HEK293 (cell line): ENCODE measurements at regions not wholly inside any gene's neighbourhood (a gene's known extent, or its start where the extent isn't known, plus 50 kb on each side); places are given as distances from the start of the nearest gene placed in this dataset.

Experiments used
- CTCF ChIA-PET: fragments of 350-600 bp; formaldehyde crosslinking; extraction: SDS; loops from one replicate; lab custom pipeline; 2021; ENCODE audit warnings: antibody characterized with exemption; lab: Yijun Ruan, JAX
- POLR2A ChIA-PET: fragments of 300-600 bp; formaldehyde crosslinking; extraction: SDS; loops from one replicate; lab custom pipeline; 2020; ENCODE audit warnings: antibody characterized with exemption, inconsistent platforms; lab: Yijun Ruan, JAX
- H3K27ac ChIP-seq: fragments of 200-500 bp; sonication (Bioruptor generic); 2 replicates; pipeline ENCODE4 v1.5.1; 2014; ENCODE audit warnings: low read depth, low read length, control low read depth, inconsistent platforms; ENCODE audit errors: extremely low read depth
- H3K36me3 ChIP-seq, 2 experiments: fragments of 200-500 bp in 1 of 2; sonication (Bioruptor generic) in 1 of 2; 1 replicate in 1 of 2; 2 replicates in 1 of 2; pipeline ENCODE4 v1.5.1; 2014 to 2017; ENCODE audit warnings: inconsistent platforms in 2 of 2, low read length in 2 of 2; ENCODE audit not compliant: control insufficient read depth in 2 of 2, insufficient read depth in 1 of 2
- H3K4me1 ChIP-seq: fragments of 200-500 bp; sonication (Bioruptor generic); 2 replicates; pipeline ENCODE4 v1.5.1; 2014; ENCODE audit warnings: mild to moderate bottlenecking, low read length, inconsistent platforms; ENCODE audit not compliant: control insufficient read depth, insufficient read depth
- H3K4me3 ChIP-seq: 2 replicates; pipeline ENCODE4 v1.5.1; 2011; ENCODE audit warnings: low read depth, mild to moderate bottlenecking, control low read depth, low read length, moderate library complexity
- H3K9me3 ChIP-seq: fragments of 200-500 bp; sonication (Bioruptor generic); 2 replicates; pipeline ENCODE4 v1.5.1; 2014; ENCODE audit warnings: low read depth, low read length, inconsistent platforms; ENCODE audit not compliant: control insufficient read depth, insufficient read depth
- GLIS1 ChIP-seq: fragments of 450-650 bp; formaldehyde crosslinking; IDR thresholded peaks from 2 replicates; pipeline ENCODE4 v1.5.1; 2016; ENCODE audit warnings: missing biosample characterization, missing genetic modification characterization
- PRDM10 ChIP-seq: fragments of 450-650 bp; formaldehyde crosslinking; IDR thresholded peaks from 2 replicates; pipeline ENCODE4 v1.5.1; 2016; ENCODE audit warnings: missing biosample characterization, missing genetic modification characterization
- ZBTB11 ChIP-seq: fragments of 450-650 bp; formaldehyde crosslinking; conservative IDR thresholded peaks from 2 replicates; pipeline ENCODE4 v1.5.1; 2016; ENCODE audit warnings: low read depth, missing biosample characterization, missing genetic modification characterization
- ZBTB17 ChIP-seq: fragments of 450-650 bp; formaldehyde crosslinking; IDR thresholded peaks from 2 replicates; pipeline ENCODE4 v1.5.1; 2016; ENCODE audit warnings: missing biosample characterization, missing genetic modification characterization
- ZBTB20 ChIP-seq: fragments of 450-650 bp; formaldehyde crosslinking; IDR thresholded peaks from 2 replicates; pipeline ENCODE4 v1.5.1; 2016; ENCODE audit warnings: missing biosample characterization, missing genetic modification characterization
- ZBTB7A ChIP-seq: fragments of 450-650 bp; formaldehyde crosslinking; IDR thresholded peaks from 2 replicates; pipeline ENCODE4 v1.5.1; 2016; ENCODE audit warnings: low read depth, missing biosample characterization, missing genetic modification characterization
- ZIC2 ChIP-seq: fragments of 450-650 bp; formaldehyde crosslinking; IDR thresholded peaks from 2 replicates; pipeline ENCODE4 v1.5.1; 2016; ENCODE audit warnings: missing biosample characterization, missing genetic modification characterization
- ZNF214 ChIP-seq: fragments of 450-650 bp; formaldehyde crosslinking; IDR thresholded peaks from 2 replicates; pipeline ENCODE4 v1.5.1; 2017; ENCODE audit warnings: missing biosample characterization, mild to moderate bottlenecking, missing genetic modification characterization, borderline replicate concordance
- ZNF350 ChIP-seq: fragments of 450-650 bp; formaldehyde crosslinking; IDR thresholded peaks from 2 replicates; pipeline ENCODE4 v1.5.0; 2017; ENCODE audit warnings: missing biosample characterization, mild to moderate bottlenecking, missing genetic modification characterization
- ZNF37A ChIP-seq: fragments of 450-650 bp; IDR thresholded peaks from 2 replicates; pipeline ENCODE4 v1.5.1; 2018; ENCODE audit warnings: missing biosample characterization, missing genetic modification characterization
- ZNF501 ChIP-seq: fragments of 450-650 bp; formaldehyde crosslinking; IDR thresholded peaks from 2 replicates; pipeline ENCODE4 v1.5.1; 2016; ENCODE audit warnings: missing biosample characterization, missing genetic modification characterization
- ZNF521 ChIP-seq: fragments of 450-650 bp; formaldehyde crosslinking; IDR thresholded peaks from 2 replicates; pipeline ENCODE4 v1.5.1; 2017; ENCODE audit warnings: missing biosample characterization, mild to moderate bottlenecking, missing genetic modification characterization
- ZNF76 ChIP-seq: fragments of 450-650 bp; formaldehyde crosslinking; IDR thresholded peaks from 2 replicates; pipeline ENCODE4; 2016; ENCODE audit warnings: low read depth, missing biosample characterization, missing genetic modification characterization, borderline replicate concordance
- ZNF776 ChIP-seq: fragments of 450-650 bp; formaldehyde crosslinking; IDR thresholded peaks from 2 replicates; pipeline ENCODE4 v1.5.0; 2017; ENCODE audit warnings: missing biosample characterization, missing genetic modification characterization, borderline replicate concordance
- ZNF843 ChIP-seq: fragments of 450-650 bp; formaldehyde crosslinking; IDR thresholded peaks from 2 replicates; pipeline ENCODE4 v1.5.1; 2016; ENCODE audit warnings: missing biosample characterization, missing genetic modification characterization

GRCh38 chr5:86075139-86075538 is 542.6 kb upstream of the COX7C start (continued):
- no peak for TF ChIP-seq ZBTB11 (tag by site-specific recombination)
- TF ChIP-seq ZNF501: no peak
- TF ChIP-seq GLIS1: no peak
- TF ChIP-seq, all 188 proteins: peak for 0

- Histone ChIP-seq H3K36me3 (no peaks in the 10 kb centered on the region), H3K4me1 (no peaks in the 10 kb centered on the region), H3K4me3 (no peak overlapping the region)
- CTCF ChIA-PET: no interaction called here
- no peak for TF ChIP-seq ZIC2 (tag by site-specific recombination)
- TF ChIP-seq ZBTB7A (tag by site-specific recombination): no peak
- no peak for TF ChIP-seq PRDM10 (tag by site-specific recombination)
- TF ChIP-seq ZNF214 (tag by site-specific recombination): no peak
- no peak for TF ChIP-seq ZNF350 (tag by site-specific recombination)
- TF ChIP-seq ZNF776 (tag by site-specific recombination): no peak
- no peak for TF ChIP-seq ZBTB17 (tag by site-specific recombination)
- no peak for TF ChIP-seq ZBTB11 (tag by site-specific recombination)
- no peak for TF ChIP-seq ZNF76 (tag by site-specific recombination)
- TF ChIP-seq, all 188 proteins: peak for 0
- Histone ChIP-seq H3K9me3 (no peaks in the 10 kb centered on the region), H3K27ac (no peak overlapping the region)
- POLR2A ChIA-PET: no interaction called here
Observed at GRCh38 chr5:86095092-86095491, 522.6 kb upstream of the COX7C start.

GRCh38 chr5:86101966-86102365 is 515.8 kb upstream of the COX7C start:
- ChIA-PET CTCF (no interaction called here), POLR2A (no interaction called here)
- no peaks in the 10 kb centered on the region for H3K4me1 ChIP-seq
- no peak overlapping the region for H3K27ac ChIP-seq
- H3K9me3 ChIP-seq: no peaks in the 10 kb centered on the region
- no peaks in the 10 kb centered on the region for H3K36me3 ChIP-seq
- TF ChIP-seq ZNF521 (tag by site-specific recombination) (no peak), ZNF37A (tag by site-specific recombination) (no peak), ZNF843 (tag by site-specific recombination) (no peak), ZBTB20 (no peak)
- no peak overlapping the region for H3K4me3 ChIP-seq
